HTR-8/SVneo (cell line): ENCODE measurements at regions not wholly inside any gene's neighbourhood (a gene's known extent, or its start where the extent isn't known, plus 50 kb on each side); places are given as distances from the start of the nearest gene placed in this dataset.
A peak's percentile ranks its signal among the peaks of the same experiment; 100 is the strongest.
"Not testable (repeated sequence)": the region's sequence is repeated elsewhere in the genome, so short reads cannot be mapped to it uniquely, and the experiment has no call there.

Experiments
- DNase-seq: peaks from one replicate; pipeline ENCODE4 v3.0.0; 2011; ENCODE audit warnings: low spot score, mixed read lengths; ENCODE audit not compliant: insufficient read length
- FAIRE-seq: peaks from 2 replicates; lab custom pipeline; 2011; peaks lifted over from hg19 to GRCh38; lab: Jason Lieb, UNC

- DNase-seq (no peak), FAIRE-seq (no peak)
Measured at GRCh38 chr4:135934026-135934425, 1598.3 kb downstream of the PCDH18 start.

DNA sequence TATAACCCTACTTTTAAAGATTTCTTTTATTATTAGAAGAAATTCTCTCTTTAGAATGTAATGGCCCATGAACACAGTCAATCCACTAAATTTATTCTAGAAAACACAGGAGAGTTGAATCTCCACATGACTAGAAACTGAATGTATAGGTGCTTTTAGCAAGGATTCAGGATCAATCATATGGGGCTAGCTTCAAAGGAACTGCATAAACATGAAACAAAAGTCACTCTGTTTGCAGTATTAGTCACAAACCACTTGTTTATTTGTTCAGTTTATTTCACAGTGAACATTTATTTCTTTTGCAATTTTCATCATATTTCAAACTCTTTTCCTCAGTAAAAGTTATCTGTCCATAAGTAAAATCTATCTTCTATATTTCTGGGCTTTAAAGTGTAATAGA, 1604.6 kb downstream of the PCDH18 start:
- DNase-seq, result no peak
- FAIRE-seq, result no peak

GRCh38 chr4:135921081-135921480, 1611.2 kb downstream of the PCDH18 start:
- FAIRE-seq (no peak), DNase-seq (no peak)

- DNase-seq (no peak), FAIRE-seq (no peak)
Measured at GRCh38 chr4:135917011-135917410, 1615.3 kb downstream of the PCDH18 start.

DNA sequence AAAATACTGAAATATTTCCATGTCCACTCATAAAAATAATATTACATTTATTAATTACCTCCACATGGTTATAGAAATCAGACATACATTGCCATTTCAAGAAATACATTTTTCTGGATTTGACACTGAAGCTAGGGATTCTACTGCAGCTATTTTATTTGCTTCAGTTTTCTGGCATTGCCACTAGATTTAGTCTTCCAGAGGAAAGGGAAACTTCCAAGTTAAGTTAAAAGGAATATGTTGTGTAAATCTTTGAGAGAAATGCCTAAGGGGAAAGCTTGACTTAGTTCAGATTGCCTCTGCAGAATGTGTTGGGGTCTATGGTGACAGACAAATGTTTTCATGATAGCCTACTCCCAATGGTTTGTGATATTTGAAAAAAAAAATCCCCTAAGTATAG, 1631.3 kb downstream of the PCDH18 start:
- DNase-seq (no peak), FAIRE-seq (no peak)

- not testable (repeated sequence) for FAIRE-seq, DNase-seq
Measured at GRCh38 chr4:135864304-135864703, 1662.7 kb upstream of the PABPC4L start.

- FAIRE-seq, result no peak
- DNase-seq, result no peak
Measured at GRCh38 chr4:135840781-135841180, 1639.2 kb upstream of the PABPC4L start.

DNA sequence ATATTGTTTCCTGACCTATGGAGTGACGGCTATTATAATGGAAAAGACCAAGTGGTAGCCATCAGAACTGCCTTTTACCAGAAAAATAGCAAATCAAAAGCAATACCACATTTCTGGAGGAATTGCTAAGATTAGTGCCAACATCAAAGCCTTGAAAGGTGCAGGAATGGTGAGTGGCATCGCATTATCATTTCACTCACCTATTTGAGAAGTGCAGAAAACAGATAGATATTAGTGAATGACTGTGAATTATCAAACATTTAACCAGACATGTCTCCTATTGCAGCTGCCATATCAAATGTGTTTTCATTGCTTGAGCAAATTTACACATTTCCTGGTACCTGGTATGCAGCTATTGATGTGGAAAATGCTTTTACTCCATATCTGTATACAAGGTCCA, 1638.1 kb upstream of the PABPC4L start:
- FAIRE-seq, result no peak
- no peak for DNase-seq

GRCh38 chr4:135838889-135839288, 1637.3 kb upstream of the PABPC4L start:
- DNase-seq (peak; percentile 4), FAIRE-seq (no peak)

- FAIRE-seq (no peak), DNase-seq (no peak)
Measured at GRCh38 chr4:135834471-135834870, 1632.9 kb upstream of the PABPC4L start.

DNA sequence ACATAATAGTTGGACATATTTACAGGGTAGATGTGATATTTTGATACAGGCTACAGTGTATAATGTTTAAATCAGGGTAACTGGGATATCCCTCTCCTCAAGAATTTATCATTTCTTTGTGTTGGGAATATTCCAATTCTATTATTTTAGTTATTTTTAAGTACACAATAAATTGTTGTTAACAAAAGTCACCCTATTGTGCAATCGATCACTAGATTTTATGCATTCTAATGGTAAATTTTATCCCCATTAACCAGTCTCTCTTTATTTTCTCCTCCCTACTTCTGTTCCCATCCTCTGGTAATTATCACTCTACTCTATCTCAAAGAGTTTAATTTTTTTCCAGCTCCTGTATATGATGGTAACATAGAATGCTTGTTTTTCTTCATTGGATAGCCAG, 1631.9 kb upstream of the PABPC4L start:
- DNase-seq (no peak), FAIRE-seq (no peak)

DNA sequence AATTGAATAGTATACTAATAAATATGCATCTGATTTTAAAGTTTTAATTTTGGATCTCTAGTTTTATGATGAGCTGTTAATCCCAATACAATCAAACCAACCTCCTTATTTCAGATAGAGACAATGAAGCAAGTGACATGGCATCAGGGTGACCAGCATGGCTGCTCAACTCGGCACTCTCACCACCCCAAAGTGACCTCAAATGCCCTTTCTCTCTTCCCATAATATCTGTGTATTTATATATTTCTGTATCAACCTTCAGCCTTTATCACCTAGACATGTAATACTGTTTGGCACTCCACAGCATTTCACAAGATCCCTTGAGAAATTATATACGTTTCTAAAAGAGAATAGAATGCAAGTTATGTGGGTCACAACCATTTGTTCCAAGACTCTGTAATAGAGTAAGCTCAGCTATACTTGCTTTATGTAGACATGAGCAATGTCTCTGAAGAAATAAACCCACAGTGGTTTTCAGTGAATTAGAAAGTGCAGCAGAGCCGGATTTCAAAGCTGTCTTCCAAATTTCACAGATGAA, 1623.2 kb upstream of the PABPC4L start:
- no peak for FAIRE-seq
- no peak for DNase-seq

- FAIRE-seq (no peak), DNase-seq (no peak)
Measured at GRCh38 chr4:135804785-135805184, 1603.2 kb upstream of the PABPC4L start.

GRCh38 chr4:135777361-135777760, 1575.8 kb upstream of the PABPC4L start:
- DNase-seq (no peak), FAIRE-seq (no peak)

DNA sequence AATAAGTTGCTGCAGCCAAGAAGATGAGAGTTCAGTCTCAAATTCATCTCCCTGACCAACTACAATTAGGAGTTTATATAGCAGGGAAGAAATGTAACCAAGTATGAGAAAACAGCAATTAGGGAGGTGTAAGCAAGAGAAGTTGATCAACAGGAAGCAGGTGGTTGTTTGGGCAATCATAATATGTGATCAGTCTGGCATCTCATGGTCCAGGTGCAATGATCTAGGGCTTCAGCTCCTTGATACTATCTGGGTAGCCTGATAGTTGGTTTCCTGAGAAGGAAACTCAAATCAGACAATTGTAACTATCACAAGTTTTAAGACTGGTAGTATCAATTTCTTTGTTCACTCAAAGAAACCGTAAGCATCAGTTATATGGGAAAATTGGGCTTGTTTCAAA, 1574.3 kb upstream of the PABPC4L start:
- DNase-seq, result no peak
- FAIRE-seq, result no peak

DNA sequence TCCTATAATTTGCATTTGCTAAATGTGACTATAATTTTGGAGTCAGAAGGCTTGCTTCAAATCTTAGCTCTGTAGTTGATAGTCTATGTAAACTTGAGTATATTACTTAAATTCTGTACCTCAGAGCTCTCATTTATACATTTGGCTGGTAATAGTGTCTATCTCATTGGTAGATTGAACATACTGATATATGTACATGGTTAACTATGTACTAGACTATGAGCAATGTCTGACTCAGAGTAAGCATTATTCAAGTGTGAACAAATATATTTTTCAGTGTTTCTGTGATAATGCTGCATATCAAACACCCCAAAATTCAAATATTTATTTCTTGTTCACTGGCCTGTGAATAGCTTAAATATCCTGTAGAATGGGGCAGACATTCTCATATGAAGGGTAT, 1568.9 kb upstream of the PABPC4L start:
- FAIRE-seq (no peak), DNase-seq (no peak)

- DNase-seq (no peak), FAIRE-seq (no peak)
Measured at GRCh38 chr4:135744928-135745327, 1543.3 kb upstream of the PABPC4L start.

GRCh38 chr4:135741583-135741982, 1540.0 kb upstream of the PABPC4L start:
- FAIRE-seq, result no peak
- DNase-seq, result no peak

- DNase-seq, result no peak
- FAIRE-seq, result no peak
Measured at GRCh38 chr4:135739354-135739753, 1537.8 kb upstream of the PABPC4L start.

GRCh38 chr4:135735512-135735911, 1533.9 kb upstream of the PABPC4L start:
- DNase-seq (no peak), FAIRE-seq (no peak)

GRCh38 chr4:135732448-135732847, 1530.9 kb upstream of the PABPC4L start:
- no peak for DNase-seq
- no peak for FAIRE-seq

GRCh38 chr4:135731682-135732081, 1530.1 kb upstream of the PABPC4L start:
- DNase-seq (no peak), FAIRE-seq (no peak)

DNA sequence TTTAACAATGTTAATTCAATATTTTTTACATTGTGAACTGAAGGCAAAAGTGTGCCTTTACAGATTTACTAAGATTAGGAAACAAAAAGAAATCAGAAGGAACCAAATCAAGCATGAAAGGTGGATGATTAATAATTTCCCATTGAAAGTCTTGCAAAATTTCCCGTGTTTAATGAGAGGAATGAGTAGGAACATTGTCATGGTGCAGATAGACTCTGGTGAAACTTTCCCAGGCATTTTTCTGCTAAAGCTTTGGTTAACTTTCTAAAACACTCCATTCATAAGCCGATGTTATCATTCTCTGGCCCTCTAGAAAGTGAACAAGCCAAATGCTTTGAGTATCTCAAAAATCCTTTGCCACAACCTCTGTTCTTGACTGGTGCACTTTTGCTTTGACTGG, 1522.8 kb upstream of the PABPC4L start:
- no peak for FAIRE-seq

More for the DNA sequence above, 1522.8 kb upstream of the PABPC4L start:
- DNase-seq, result no peak
